DND-41 (cell line): ENCODE measurements at regions not wholly inside any gene's neighbourhood (a gene's known extent, or its start where the extent isn't known, plus 50 kb on each side); places are given as distances from the start of the nearest gene placed in this dataset.

Source experiments
- CTCF ChIP-seq: IDR thresholded peaks from 2 replicates; pipeline ENCODE4 v1.5.1; 2012; ENCODE audit warnings: borderline replicate concordance, low read length, moderate library complexity, mild to moderate bottlenecking; ENCODE audit not compliant: poor library complexity, severe bottlenecking; ENCODE audit errors: extremely low read depth
- EZH2 ChIP-seq: IDR thresholded peaks from 3 replicates; pipeline ENCODE4 v1.6.1; 2012; ENCODE audit warnings: borderline replicate concordance, low read depth, mild to moderate bottlenecking, moderate library complexity, low read length, inconsistent platforms; ENCODE audit not compliant: severe bottlenecking

- TF ChIP-seq CTCF, result no peak
- TF ChIP-seq EZH2, result no peak
Observed at GRCh38 chr3:74067296-74067695, 442.6 kb upstream of the PDZRN3 start.
